ENCODE measurements at regions not wholly inside any gene's neighbourhood (a gene's known extent, or its start where the extent isn't known, plus 50 kb on each side); places are given as distances from the start of the nearest gene placed in this dataset.

DNA sequence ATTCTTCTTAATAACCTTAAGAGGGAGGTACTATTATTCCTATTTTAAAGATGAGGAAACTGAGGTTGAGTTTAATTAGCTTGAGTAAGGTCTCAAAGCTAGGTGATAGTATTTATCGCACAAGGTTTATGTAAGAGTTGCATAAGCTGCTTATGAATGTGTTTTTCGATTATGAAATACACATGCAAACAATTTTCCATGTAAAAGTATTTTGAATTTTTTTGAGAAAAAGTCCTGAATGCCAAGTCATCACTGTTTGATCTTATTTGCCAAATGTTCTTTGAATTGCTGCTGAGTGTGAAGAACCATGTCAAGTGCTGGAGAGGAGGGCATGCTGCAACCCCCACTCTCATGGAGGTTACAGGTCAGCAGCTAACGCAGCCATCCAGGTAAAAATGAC lies 174.4 kb downstream of the CARTPT start:
- TF ChIP-seq, protein P1, sequence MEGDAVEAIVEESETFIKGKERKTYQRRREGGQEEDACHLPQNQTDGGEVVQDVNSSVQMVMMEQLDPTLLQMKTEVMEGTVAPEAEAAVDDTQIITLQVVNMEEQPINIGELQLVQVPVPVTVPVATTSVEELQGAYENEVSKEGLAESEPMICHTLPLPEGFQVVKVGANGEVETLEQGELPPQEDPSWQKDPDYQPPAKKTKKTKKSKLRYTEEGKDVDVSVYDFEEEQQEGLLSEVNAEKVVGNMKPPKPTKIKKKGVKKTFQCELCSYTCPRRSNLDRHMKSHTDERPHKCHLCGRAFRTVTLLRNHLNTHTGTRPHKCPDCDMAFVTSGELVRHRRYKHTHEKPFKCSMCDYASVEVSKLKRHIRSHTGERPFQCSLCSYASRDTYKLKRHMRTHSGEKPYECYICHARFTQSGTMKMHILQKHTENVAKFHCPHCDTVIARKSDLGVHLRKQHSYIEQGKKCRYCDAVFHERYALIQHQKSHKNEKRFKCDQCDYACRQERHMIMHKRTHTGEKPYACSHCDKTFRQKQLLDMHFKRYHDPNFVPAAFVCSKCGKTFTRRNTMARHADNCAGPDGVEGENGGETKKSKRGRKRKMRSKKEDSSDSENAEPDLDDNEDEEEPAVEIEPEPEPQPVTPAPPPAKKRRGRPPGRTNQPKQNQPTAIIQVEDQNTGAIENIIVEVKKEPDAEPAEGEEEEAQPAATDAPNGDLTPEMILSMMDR (IDR thresholded peaks at IDR 0.05): no peak
- TF ChIP-seq POLR2A (IDR thresholded peaks at IDR 0.05): no peak
- no peak for TF ChIP-seq EP300 (IDR thresholded peaks at IDR 0.05)
